CD4-positive, alpha-beta T cell (primary cell): ENCODE measurements at regions not wholly inside any gene's neighbourhood (a gene's known extent, or its start where the extent isn't known, plus 50 kb on each side); places are given as distances from the start of the nearest gene placed in this dataset.

Experiments used
- ATAC-seq: fragments of 200-7000 bp; cut with Tn5 transposase; one replicate; pipeline ENCODE4 v1.10.0; 2022; ENCODE audit warnings: mild to moderate bottlenecking; ENCODE audit not compliant: poor library complexity
- CTCF ChIA-PET: fragments of 350-600 bp; sonication (Branson Sonifier 250); formaldehyde crosslinking; loops from one replicate; lab custom pipeline; 2021; ENCODE audit warnings: antibody characterized with exemption, inconsistent platforms; lab: Charles Lee
- POLR2A ChIA-PET: fragments of 350-600 bp; sonication (Branson Sonifier 250); formaldehyde crosslinking; loops from one replicate; lab custom pipeline; 2021; ENCODE audit warnings: antibody characterized with exemption, inconsistent platforms; lab: Charles Lee
- DNase-seq, 14 experiments: peaks; one replicate each; pipeline ENCODE4 v3.0.0-alpha.2; 2013 to 2020; ENCODE audit warnings: mixed read lengths in 2 of 14
- H3K27ac ChIP-seq, 2 donors: one replicate each; pipeline versions ENCODE4 v1.5.1 to v1.7.0; 2013; ENCODE audit warnings: low read length in 2 of 2, low read depth in 1 of 2, mild to moderate bottlenecking in 1 of 2
- H3K27me3 ChIP-seq, 2 experiments: 1 replicate in 1 of 2; 2 replicates in 1 of 2; pipeline versions ENCODE4 v1.6.1 to v1.7.0; 2013; ENCODE audit warnings: low read length in 2 of 2, control low read depth in 1 of 2, mild to moderate bottlenecking in 1 of 2, moderate library complexity in 1 of 2; ENCODE audit not compliant: insufficient read depth in 2 of 2, control insufficient read depth in 1 of 2
- H3K36me3 ChIP-seq: one replicate; pipeline ENCODE4 v1.6.1; 2013; ENCODE audit warnings: low read length, control low read depth; ENCODE audit not compliant: insufficient read depth
- H3K4me1 ChIP-seq: one replicate; pipeline ENCODE4 v1.6.1; 2013; ENCODE audit warnings: low read length, control low read depth; ENCODE audit not compliant: insufficient read depth
- H3K4me3 ChIP-seq: one replicate; pipeline ENCODE4 v1.5.1; 2013; ENCODE audit warnings: mild to moderate bottlenecking, low read length, moderate library complexity
- H3K9me3 ChIP-seq, 2 experiments: 1 replicate in 1 of 2; 2 replicates in 1 of 2; pipeline versions ENCODE4 v1.6.1 to v1.7.0; 2013; ENCODE audit warnings: low read length in 2 of 2, mild to moderate bottlenecking in 2 of 2, control low read depth in 1 of 2, moderate library complexity in 1 of 2; ENCODE audit not compliant: control insufficient read depth in 1 of 2, insufficient read depth in 1 of 2
- H3K27ac Mint-ChIP-seq: one replicate; pipeline ENCODE4 v1.8.0; 2020; ENCODE audit warnings: mixed read lengths
- H3K27me3 Mint-ChIP-seq: one replicate; pipeline ENCODE4 v1.8.0; 2021; ENCODE audit warnings: mixed read lengths
- H3K36me3 Mint-ChIP-seq: one replicate; pipeline ENCODE4 v1.8.0; 2021; ENCODE audit warnings: low read depth, mixed read lengths
- H3K4me1 Mint-ChIP-seq: one replicate; pipeline ENCODE4 v1.8.0; 2021; ENCODE audit warnings: low read depth, mixed read lengths
- H3K4me3 Mint-ChIP-seq: one replicate; pipeline ENCODE4 v1.8.0; 2020; ENCODE audit warnings: mild to moderate bottlenecking, mixed read lengths
- H3K9me3 Mint-ChIP-seq: one replicate; pipeline ENCODE4 v1.8.0; 2020; ENCODE audit warnings: mixed read lengths
- intact Hi-C, 2 experiments: fragments of 100-400 bp; cut with DNase I in 1 of 2; cut with micrococcal nuclease in 1 of 2; formaldehyde crosslinking; loops; one replicate each; pipeline versions ENCODE4 v1.15.1 to v1.9.0; 2023 to 2025; cut with DNase I, micrococcal nuclease
- TF ChIP-seq, protein P1 (sequence below): fragments of 200-600 bp; IDR thresholded peaks from one replicate; pipeline ENCODE4 v1.8.0; 2022; ENCODE audit warnings: antibody characterized with exemption, mild to moderate bottlenecking

DNA sequence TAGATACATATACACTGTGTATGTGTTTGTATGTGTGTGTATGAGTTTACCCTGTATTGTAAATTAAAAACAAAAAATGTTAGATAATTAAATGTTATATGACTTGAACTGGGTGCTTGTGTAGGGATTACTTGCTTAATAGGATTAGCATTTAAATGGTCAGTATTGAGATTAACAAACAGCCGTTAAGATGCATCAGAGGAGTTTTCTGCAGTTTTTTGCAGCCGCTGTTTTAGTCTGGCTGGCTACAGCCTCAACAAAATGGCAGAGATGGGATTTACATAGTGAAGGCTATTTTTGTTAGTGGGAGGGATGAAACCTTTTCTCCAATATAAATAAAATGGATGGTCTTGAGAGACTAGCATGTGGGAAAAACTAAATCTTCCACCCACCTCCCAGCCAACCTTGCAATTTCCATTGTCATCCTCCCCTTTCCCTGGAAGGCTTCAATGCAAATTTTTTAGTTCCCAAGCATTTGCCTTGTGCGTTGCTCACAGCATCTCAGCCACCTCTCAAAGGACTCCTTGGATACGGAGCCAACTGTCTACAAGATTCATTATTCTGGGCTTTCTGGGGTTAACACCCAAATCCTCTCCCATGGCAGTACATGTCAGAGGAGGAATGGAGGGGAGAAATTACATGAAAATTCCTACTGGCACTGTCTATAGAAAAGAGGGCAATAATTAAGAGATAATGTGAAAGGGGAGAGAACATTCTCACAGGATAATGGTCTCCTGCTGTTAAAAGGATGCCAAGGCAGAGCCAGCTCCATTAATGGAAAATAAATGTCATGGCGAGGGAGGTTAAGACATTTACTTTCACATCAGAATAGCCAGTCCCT, 351.9 kb downstream of the CDH2 start:
- TF ChIP-seq, protein P1, sequence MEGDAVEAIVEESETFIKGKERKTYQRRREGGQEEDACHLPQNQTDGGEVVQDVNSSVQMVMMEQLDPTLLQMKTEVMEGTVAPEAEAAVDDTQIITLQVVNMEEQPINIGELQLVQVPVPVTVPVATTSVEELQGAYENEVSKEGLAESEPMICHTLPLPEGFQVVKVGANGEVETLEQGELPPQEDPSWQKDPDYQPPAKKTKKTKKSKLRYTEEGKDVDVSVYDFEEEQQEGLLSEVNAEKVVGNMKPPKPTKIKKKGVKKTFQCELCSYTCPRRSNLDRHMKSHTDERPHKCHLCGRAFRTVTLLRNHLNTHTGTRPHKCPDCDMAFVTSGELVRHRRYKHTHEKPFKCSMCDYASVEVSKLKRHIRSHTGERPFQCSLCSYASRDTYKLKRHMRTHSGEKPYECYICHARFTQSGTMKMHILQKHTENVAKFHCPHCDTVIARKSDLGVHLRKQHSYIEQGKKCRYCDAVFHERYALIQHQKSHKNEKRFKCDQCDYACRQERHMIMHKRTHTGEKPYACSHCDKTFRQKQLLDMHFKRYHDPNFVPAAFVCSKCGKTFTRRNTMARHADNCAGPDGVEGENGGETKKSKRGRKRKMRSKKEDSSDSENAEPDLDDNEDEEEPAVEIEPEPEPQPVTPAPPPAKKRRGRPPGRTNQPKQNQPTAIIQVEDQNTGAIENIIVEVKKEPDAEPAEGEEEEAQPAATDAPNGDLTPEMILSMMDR = no peak
- no peaks in the 10 kb centered on the region for H3K4me1 Mint-ChIP-seq
- H3K27ac Mint-ChIP-seq = no peak overlapping the region
- Histone ChIP-seq H3K4me3 (no peak overlapping the region), H3K36me3 (no peaks in the 10 kb centered on the region), H3K27ac (no peak overlapping the region), H3K27me3 (no peaks in the 10 kb centered on the region), H3K4me1 (no peaks in the 10 kb centered on the region), H3K9me3 (no peaks in the 10 kb centered on the region)
- no peak overlapping the region for H3K4me3 Mint-ChIP-seq
- H3K36me3 Mint-ChIP-seq = no peaks in the 10 kb centered on the region
- CTCF ChIA-PET = no interaction called here
- ATAC-seq (no peak), DNase-seq (no peak)
- no peaks in the 10 kb centered on the region for H3K27me3 Mint-ChIP-seq
- peaks cover 13% of the 10 kb centered on the region for H3K9me3 Mint-ChIP-seq
- POLR2A ChIA-PET = no interaction called here
- intact Hi-C loops = no loop called here

DNA sequence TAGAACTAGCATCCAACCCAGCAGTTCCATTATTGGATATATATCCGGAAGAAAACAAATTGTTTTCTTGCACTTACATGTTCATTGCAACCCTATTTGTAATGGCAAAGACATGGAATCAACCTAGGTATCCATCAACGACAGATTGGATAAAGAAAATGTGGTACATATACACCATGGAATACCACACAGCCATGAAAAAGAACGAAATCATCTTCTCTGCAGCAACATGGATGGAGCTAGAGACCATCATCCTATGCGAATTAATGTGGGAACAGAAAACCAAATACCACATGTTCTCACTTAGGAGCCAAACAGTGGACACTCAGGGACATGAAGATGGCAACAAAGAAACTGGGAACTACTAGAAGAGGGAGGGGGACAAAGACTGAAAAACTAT, 352.7 kb downstream of the CDH2 start:
- Mint-ChIP-seq H3K36me3 (no peaks in the 10 kb centered on the region), H3K9me3 (peaks cover 13% of the 10 kb centered on the region), H3K4me1 (no peaks in the 10 kb centered on the region), H3K27me3 (no peaks in the 10 kb centered on the region), H3K27ac (no peak overlapping the region), H3K4me3 (no peak overlapping the region)
- intact Hi-C loops = no loop called here
- CTCF ChIA-PET = no interaction called here
- no peak for DNase-seq
- TF ChIP-seq, protein P1 = no peak
- no peaks in the 10 kb centered on the region for H3K9me3 ChIP-seq
- no peak overlapping the region for H3K27ac ChIP-seq
- no peak for ATAC-seq
- POLR2A ChIA-PET = no interaction called here
- H3K4me1 ChIP-seq = no peaks in the 10 kb centered on the region
- no peaks in the 10 kb centered on the region for H3K27me3 ChIP-seq
- H3K4me3 ChIP-seq = no peak overlapping the region
- H3K36me3 ChIP-seq = no peaks in the 10 kb centered on the region

DNA sequence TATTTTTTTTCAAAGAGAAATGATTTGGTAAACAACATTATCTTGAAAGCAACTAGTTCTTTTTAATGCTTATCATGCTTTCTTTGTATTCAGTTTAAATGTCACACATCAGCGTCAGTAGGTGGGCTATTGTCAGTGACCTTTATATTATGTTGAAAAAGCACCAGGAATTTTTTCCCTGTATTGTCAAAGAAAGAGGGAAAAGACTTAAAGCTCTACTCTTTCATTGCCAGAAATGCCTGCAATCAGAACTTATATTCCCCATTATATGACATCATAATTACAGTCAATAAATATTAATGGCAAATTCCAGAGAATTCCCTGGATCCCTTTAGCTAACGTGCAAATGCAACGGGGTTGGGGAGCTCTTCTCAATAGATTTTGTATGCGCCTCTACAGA, 353.9 kb downstream of the CDH2 start:
- POLR2A ChIA-PET = no interaction called here
- intact Hi-C loops = no loop called here
- Mint-ChIP-seq H3K9me3 (peaks cover 10% of the 10 kb centered on the region), H3K4me3 (no peak overlapping the region), H3K4me1 (no peaks in the 10 kb centered on the region), H3K27me3 (no peaks in the 10 kb centered on the region), H3K27ac (no peak overlapping the region), H3K36me3 (no peaks in the 10 kb centered on the region)
- TF ChIP-seq, protein P1 = no peak
- CTCF ChIA-PET = no interaction called here
- H3K36me3 ChIP-seq = no peaks in the 10 kb centered on the region
- no peaks in the 10 kb centered on the region for H3K27me3 ChIP-seq
- no peak overlapping the region for H3K27ac ChIP-seq
- ATAC-seq = no peak
- H3K9me3 ChIP-seq = no peaks in the 10 kb centered on the region
- no peak overlapping the region for H3K4me3 ChIP-seq
- H3K4me1 ChIP-seq = no peaks in the 10 kb centered on the region
- DNase-seq = no peak
